Astrocyte (in vitro differentiated cells and primary cell): ENCODE measurements at regions not wholly inside any gene's neighbourhood (a gene's known extent, or its start where the extent isn't known, plus 50 kb on each side); places are given as distances from the start of the nearest gene placed in this dataset.
"Not testable (repeated sequence)": the region's sequence is repeated elsewhere in the genome, so short reads cannot be mapped to it uniquely, and the experiment has no call there.

ENCODE experiments used
- DNase-seq: peaks from one replicate; pipeline ENCODE4 v3.0.0-alpha.2; 2010; ENCODE audit warnings: low read depth
- FAIRE-seq: peaks from 2 replicates; lab custom pipeline; 2011; peaks lifted over from hg19 to GRCh38; lab: Jason Lieb, UNC
- H2AFZ ChIP-seq: 2 replicates; pipeline ENCODE4 v1.6.0; 2012; ENCODE audit warnings: low read depth, low read length, inconsistent platforms
- H3K27ac ChIP-seq: 2 replicates; pipeline ENCODE4 v1.5.1; 2011; ENCODE audit warnings: low read depth, low read length, inconsistent platforms
- H3K27me3 ChIP-seq: 2 replicates; pipeline ENCODE4 v1.6.0; 2011; ENCODE audit warnings: low read length, inconsistent platforms; ENCODE audit not compliant: insufficient read depth
- H3K36me3 ChIP-seq: 2 replicates; pipeline ENCODE4 v1.5.1; 2011; ENCODE audit warnings: low read length, inconsistent platforms; ENCODE audit not compliant: insufficient read depth
- H3K4me1 ChIP-seq: 2 replicates; pipeline ENCODE4 v1.5.1; 2011; ENCODE audit warnings: low read length, inconsistent platforms; ENCODE audit not compliant: insufficient read depth
- H3K4me2 ChIP-seq: 2 replicates; pipeline ENCODE4 v1.6.0; 2012; ENCODE audit warnings: low read length, inconsistent platforms
- H3K4me3 ChIP-seq: 2 replicates; pipeline ENCODE4 v1.5.1; 2011; ENCODE audit warnings: low read depth, mild to moderate bottlenecking, low read length, inconsistent platforms; ENCODE audit not compliant: insufficient read depth
- H3K79me2 ChIP-seq: 2 replicates; pipeline ENCODE4 v1.6.0; 2012; ENCODE audit warnings: mild to moderate bottlenecking, low read length, inconsistent platforms; ENCODE audit not compliant: insufficient read depth
- H3K9ac ChIP-seq: 2 replicates; pipeline ENCODE4 v1.6.0; 2012; ENCODE audit warnings: mild to moderate bottlenecking, low read length, inconsistent platforms
- H3K9me3 ChIP-seq: 2 replicates; pipeline ENCODE4 v1.5.1; 2012; ENCODE audit warnings: low read depth, mild to moderate bottlenecking, low read length, inconsistent platforms; ENCODE audit not compliant: insufficient read depth
- H4K20me1 ChIP-seq: 2 replicates; pipeline ENCODE4 v1.6.0; 2012; ENCODE audit warnings: low read length, inconsistent platforms; ENCODE audit not compliant: insufficient read depth
- H3K27ac Mint-ChIP-seq: one replicate; pipeline ENCODE4 v1.8.0; 2021; ENCODE audit warnings: mild to moderate bottlenecking, mixed read lengths; ENCODE audit not compliant: unreplicated experiment
- H3K27me3 Mint-ChIP-seq: one replicate; pipeline ENCODE4 v1.8.0; 2021; ENCODE audit warnings: low read depth, mixed read lengths; ENCODE audit not compliant: unreplicated experiment
- H3K36me3 Mint-ChIP-seq: one replicate; pipeline ENCODE4 v1.8.0; 2021; ENCODE audit warnings: low read depth, mixed read lengths; ENCODE audit not compliant: unreplicated experiment
- H3K4me1 Mint-ChIP-seq: one replicate; pipeline ENCODE4 v1.8.0; 2021; ENCODE audit warnings: low read depth, mixed read lengths; ENCODE audit not compliant: unreplicated experiment
- H3K4me3 Mint-ChIP-seq: one replicate; pipeline ENCODE4 v1.8.0; 2021; ENCODE audit warnings: mild to moderate bottlenecking, moderate library complexity, mixed read lengths; ENCODE audit not compliant: unreplicated experiment
- H3K9me3 Mint-ChIP-seq: one replicate; pipeline ENCODE4 v1.8.0; 2021; ENCODE audit warnings: mild to moderate bottlenecking, mixed read lengths; ENCODE audit not compliant: unreplicated experiment
- CTCF ChIP-seq: IDR thresholded peaks from 2 replicates; pipeline ENCODE4 v1.5.1; 2011; ENCODE audit warnings: low read depth, mild to moderate bottlenecking, inconsistent platforms, low read length, moderate library complexity; ENCODE audit not compliant: insufficient read depth

DNA sequence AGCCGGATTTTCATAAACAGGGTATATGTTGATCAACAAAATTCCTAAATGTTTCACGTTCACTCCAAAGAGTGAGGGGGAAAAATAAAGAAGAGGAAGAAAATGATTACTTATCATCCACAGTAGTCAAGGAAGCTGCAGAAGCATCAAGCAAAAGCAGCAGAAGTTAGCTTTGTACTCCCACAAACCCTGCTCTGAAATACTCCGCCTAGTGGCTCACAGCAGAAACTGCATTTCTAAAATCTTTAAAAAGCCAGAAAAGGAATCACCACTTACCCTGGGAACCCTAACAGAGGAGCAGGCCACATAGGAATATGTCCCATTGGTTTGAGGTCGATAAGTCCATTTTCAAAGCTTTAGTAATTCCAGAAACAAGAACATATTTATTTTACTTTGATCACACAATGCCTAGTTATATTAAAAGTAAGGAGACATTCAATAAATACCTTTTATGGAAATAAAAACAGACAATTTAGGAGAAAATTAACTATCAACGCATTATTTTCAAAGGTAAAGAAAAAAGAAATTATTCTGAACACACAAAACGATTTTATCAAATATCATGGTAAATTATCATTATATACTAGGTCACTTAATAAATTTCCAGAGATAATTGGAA, 2199.5 kb upstream of the DEFB115 start:
- H4K20me1 ChIP-seq, H3K4me3 ChIP-seq, H3K4me2 ChIP-seq, H3K4me3 Mint-ChIP-seq, H3K27me3 Mint-ChIP-seq, H3K4me1 Mint-ChIP-seq, DNase-seq, H3K36me3 ChIP-seq, H3K27me3 ChIP-seq, H3K4me1 ChIP-seq, FAIRE-seq, H3K36me3 Mint-ChIP-seq, H3K79me2 ChIP-seq, H2AFZ ChIP-seq, H3K9ac ChIP-seq, H3K27ac ChIP-seq, H3K27ac Mint-ChIP-seq, H3K9me3 ChIP-seq: not testable (repeated sequence)
- H3K9me3 Mint-ChIP-seq = peaks cover 18% of the 10 kb centered on the region
- TF ChIP-seq CTCF = peak; percentile 40

GRCh38 chr20:29062451-29062850, 2195.0 kb upstream of the DEFB115 start:
- not testable (repeated sequence) for H4K20me1 ChIP-seq, H3K79me2 ChIP-seq, H3K4me3 Mint-ChIP-seq, H3K9ac ChIP-seq, FAIRE-seq, H3K27me3 Mint-ChIP-seq, H3K27ac ChIP-seq, H3K27me3 ChIP-seq, H3K36me3 ChIP-seq, H3K36me3 Mint-ChIP-seq, H3K4me2 ChIP-seq, DNase-seq, H3K27ac Mint-ChIP-seq, H2AFZ ChIP-seq, H3K4me1 ChIP-seq, H3K4me1 Mint-ChIP-seq, H3K4me3 ChIP-seq, H3K9me3 ChIP-seq
- H3K9me3 Mint-ChIP-seq = peaks cover 15% of the 10 kb centered on the region

DNA sequence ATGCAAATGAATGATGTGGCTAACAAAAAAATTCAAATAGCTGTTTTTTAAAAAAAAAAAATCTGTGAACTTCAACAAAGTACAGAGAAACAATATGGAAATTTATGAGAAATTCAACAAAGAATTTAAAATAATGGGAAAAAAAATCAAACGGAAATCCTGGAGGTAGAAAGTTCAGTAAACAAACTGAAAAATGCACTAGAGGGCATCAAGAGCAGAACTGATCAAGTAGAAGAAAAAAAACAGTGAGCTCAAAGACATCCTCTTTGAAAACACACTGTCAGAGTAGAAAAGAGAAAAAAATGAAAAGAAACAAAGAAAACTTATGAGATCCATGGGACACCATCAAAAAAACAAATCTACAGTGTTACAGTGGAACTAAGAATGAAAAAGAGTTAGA, 2191.1 kb upstream of the DEFB115 start:
- not testable (repeated sequence) for H3K4me1 ChIP-seq, H3K27ac ChIP-seq, H3K4me1 Mint-ChIP-seq, H3K4me2 ChIP-seq, H3K27me3 ChIP-seq, DNase-seq, H3K79me2 ChIP-seq, H3K4me3 ChIP-seq, H2AFZ ChIP-seq, H3K36me3 ChIP-seq, H3K9me3 ChIP-seq, H3K9ac ChIP-seq, H3K4me3 Mint-ChIP-seq, H4K20me1 ChIP-seq, H3K27ac Mint-ChIP-seq, H3K27me3 Mint-ChIP-seq, H3K36me3 Mint-ChIP-seq, FAIRE-seq, H3K9me3 Mint-ChIP-seq

- H3K4me1 Mint-ChIP-seq, H3K27me3 ChIP-seq, H3K9ac ChIP-seq, H3K27me3 Mint-ChIP-seq, H3K4me3 Mint-ChIP-seq, H3K9me3 Mint-ChIP-seq, H3K27ac ChIP-seq, H3K4me2 ChIP-seq, H2AFZ ChIP-seq, H3K36me3 ChIP-seq, H3K27ac Mint-ChIP-seq, H3K79me2 ChIP-seq, H4K20me1 ChIP-seq, DNase-seq, H3K36me3 Mint-ChIP-seq, H3K4me1 ChIP-seq, H3K9me3 ChIP-seq, FAIRE-seq, H3K4me3 ChIP-seq: not testable (repeated sequence)
Measured at GRCh38 chr20:29073640-29074039, 2183.8 kb upstream of the DEFB115 start.
